ENCODE measurements at regions not wholly inside any gene's neighbourhood (a gene's known extent, or its start where the extent isn't known, plus 50 kb on each side); places are given as distances from the start of the nearest gene placed in this dataset.
"Not testable (repeated sequence)": the region's sequence is repeated elsewhere in the genome, so short reads cannot be mapped to it uniquely, and the experiment has no call there.

- peaks cover 0 to 4% (median 0%) of the 10 kb centered on the region in 5 donors for H3K36me3 ChIP-seq (ENCODE audit: control insufficient read depth in 5 of 5, insufficient read depth in 5 of 5, low read length in 5 of 5)
- no peaks in the 10 kb centered on the region for H3K27me3 ChIP-seq (ENCODE audit: control insufficient read depth in 5 of 5, insufficient read depth in 4 of 5, low read length in 5 of 5)
- H3K27ac ChIP-seq (ENCODE audit: low read depth, low read length) = no peak overlapping the region
- H3K9me3 ChIP-seq (ENCODE audit: control insufficient read depth in 5 of 5, low read length in 5 of 5) = peaks cover 4 to 16% (median 11%) of the 10 kb centered on the region in 5 donors
- no peak overlapping the region for H3K9ac ChIP-seq (ENCODE audit: low read length in 5 of 5)
- H3K4me1 ChIP-seq (ENCODE audit: control insufficient read depth in 5 of 5, insufficient read depth in 5 of 5, low read length in 5 of 5) = no peaks in the 10 kb centered on the region
- H3K4me3 ChIP-seq (ENCODE audit: low read depth in 1 of 5, low read length in 5 of 5) = no peak overlapping the region
Measured at GRCh38 chr4:12912896-12913418, 571.2 kb downstream of the RAB28 start.

- H3K9ac ChIP-seq (ENCODE audit: low read length in 5 of 5) = no peak overlapping the region
- H3K36me3 ChIP-seq (ENCODE audit: control insufficient read depth in 5 of 5, insufficient read depth in 5 of 5, low read length in 5 of 5) = peaks cover 0 to 4% (median 0%) of the 10 kb centered on the region in 5 donors
- peaks cover 4 to 16% (median 11%) of the 10 kb centered on the region in 5 donors for H3K9me3 ChIP-seq (ENCODE audit: control insufficient read depth in 5 of 5, low read length in 5 of 5)
- H3K4me3 ChIP-seq (ENCODE audit: low read depth in 1 of 5, low read length in 5 of 5) = no peak overlapping the region
- H3K4me1 ChIP-seq (ENCODE audit: control insufficient read depth in 5 of 5, insufficient read depth in 5 of 5, low read length in 5 of 5) = no peaks in the 10 kb centered on the region
- H3K27ac ChIP-seq (ENCODE audit: low read depth, low read length) = no peak overlapping the region
- no peaks in the 10 kb centered on the region for H3K27me3 ChIP-seq (ENCODE audit: control insufficient read depth in 5 of 5, insufficient read depth in 4 of 5, low read length in 5 of 5)
Measured at GRCh38 chr4:12911750-12912358, 572.3 kb downstream of the RAB28 start.

- H3K27me3 ChIP-seq (ENCODE audit: control insufficient read depth in 5 of 5, insufficient read depth in 4 of 5, low read length in 5 of 5); H3K27ac ChIP-seq (ENCODE audit: low read depth, low read length); H3K4me3 ChIP-seq (ENCODE audit: low read depth in 1 of 5, low read length in 5 of 5); H3K9ac ChIP-seq (ENCODE audit: low read length in 5 of 5); H3K36me3 ChIP-seq (ENCODE audit: control insufficient read depth in 5 of 5, insufficient read depth in 5 of 5, low read length in 5 of 5); H3K4me1 ChIP-seq (ENCODE audit: control insufficient read depth in 5 of 5, insufficient read depth in 5 of 5, low read length in 5 of 5); H3K9me3 ChIP-seq (ENCODE audit: control insufficient read depth in 5 of 5, low read length in 5 of 5): not testable (repeated sequence)
Measured at GRCh38 chr4:12903640-12904039, 580.5 kb downstream of the RAB28 start.

GRCh38 chr4:12902735-12903134, 581.4 kb downstream of the RAB28 start:
- H3K9ac ChIP-seq (ENCODE audit: low read length in 5 of 5) = no peak overlapping the region
- H3K9me3 ChIP-seq (ENCODE audit: control insufficient read depth in 5 of 5, low read length in 5 of 5) = peaks cover 0 to 2% (median 0%) of the 10 kb centered on the region in 5 donors
- no peaks in the 10 kb centered on the region for H3K4me1 ChIP-seq (ENCODE audit: control insufficient read depth in 5 of 5, insufficient read depth in 5 of 5, low read length in 5 of 5)
- H3K27ac ChIP-seq (ENCODE audit: low read depth, low read length) = no peak overlapping the region
- no peak overlapping the region for H3K4me3 ChIP-seq (ENCODE audit: low read depth in 1 of 5, low read length in 5 of 5)
- no peaks in the 10 kb centered on the region for H3K36me3 ChIP-seq (ENCODE audit: control insufficient read depth in 5 of 5, insufficient read depth in 5 of 5, low read length in 5 of 5)
- H3K27me3 ChIP-seq (ENCODE audit: control insufficient read depth in 5 of 5, insufficient read depth in 4 of 5, low read length in 5 of 5) = no peaks in the 10 kb centered on the region

- Histone ChIP-seq H3K9me3 (ENCODE audit: control insufficient read depth in 5 of 5, low read length in 5 of 5) (peaks cover 0 to 2% (median 0%) of the 10 kb centered on the region in 5 donors), H3K4me3 (ENCODE audit: low read depth in 1 of 5, low read length in 5 of 5) (no peak overlapping the region), H3K4me1 (ENCODE audit: control insufficient read depth in 5 of 5, insufficient read depth in 5 of 5, low read length in 5 of 5) (no peaks in the 10 kb centered on the region), H3K27ac (ENCODE audit: low read depth, low read length) (no peak overlapping the region), H3K27me3 (ENCODE audit: control insufficient read depth in 5 of 5, insufficient read depth in 4 of 5, low read length in 5 of 5) (no peaks in the 10 kb centered on the region), H3K9ac (ENCODE audit: low read length in 5 of 5) (no peak overlapping the region), H3K36me3 (ENCODE audit: control insufficient read depth in 5 of 5, insufficient read depth in 5 of 5, low read length in 5 of 5) (no peaks in the 10 kb centered on the region)
Measured at GRCh38 chr4:12897954-12898353, 586.2 kb downstream of the RAB28 start.

GRCh38 chr4:12894062-12894461, 590.1 kb downstream of the RAB28 start:
- Histone ChIP-seq H3K27me3 (ENCODE audit: control insufficient read depth in 5 of 5, insufficient read depth in 4 of 5, low read length in 5 of 5) (no peaks in the 10 kb centered on the region), H3K4me1 (ENCODE audit: control insufficient read depth in 5 of 5, insufficient read depth in 5 of 5, low read length in 5 of 5) (no peaks in the 10 kb centered on the region), H3K9ac (ENCODE audit: low read length in 5 of 5) (no peak overlapping the region), H3K9me3 (ENCODE audit: control insufficient read depth in 5 of 5, low read length in 5 of 5) (no peaks in the 10 kb centered on the region), H3K4me3 (ENCODE audit: low read depth in 1 of 5, low read length in 5 of 5) (no peak overlapping the region), H3K27ac (ENCODE audit: low read depth, low read length) (no peak overlapping the region), H3K36me3 (ENCODE audit: control insufficient read depth in 5 of 5, insufficient read depth in 5 of 5, low read length in 5 of 5) (no peaks in the 10 kb centered on the region)

- Histone ChIP-seq H3K27ac (ENCODE audit: low read depth, low read length) (no peak overlapping the region), H3K4me3 (ENCODE audit: low read depth in 1 of 5, low read length in 5 of 5) (no peak overlapping the region), H3K36me3 (ENCODE audit: control insufficient read depth in 5 of 5, insufficient read depth in 5 of 5, low read length in 5 of 5) (no peaks in the 10 kb centered on the region), H3K9ac (ENCODE audit: low read length in 5 of 5) (no peak overlapping the region), H3K9me3 (ENCODE audit: control insufficient read depth in 5 of 5, low read length in 5 of 5) (no peaks in the 10 kb centered on the region), H3K4me1 (ENCODE audit: control insufficient read depth in 5 of 5, insufficient read depth in 5 of 5, low read length in 5 of 5) (no peaks in the 10 kb centered on the region), H3K27me3 (ENCODE audit: control insufficient read depth in 5 of 5, insufficient read depth in 4 of 5, low read length in 5 of 5) (no peaks in the 10 kb centered on the region)
Measured at GRCh38 chr4:12889054-12889453, 595.1 kb downstream of the RAB28 start.

- Histone ChIP-seq H3K4me3 (ENCODE audit: low read depth in 1 of 5, low read length in 5 of 5) (no peak overlapping the region), H3K27ac (ENCODE audit: low read depth, low read length) (no peak overlapping the region), H3K36me3 (ENCODE audit: control insufficient read depth in 5 of 5, insufficient read depth in 5 of 5, low read length in 5 of 5) (no peaks in the 10 kb centered on the region), H3K9ac (ENCODE audit: low read length in 5 of 5) (no peak overlapping the region), H3K4me1 (ENCODE audit: control insufficient read depth in 5 of 5, insufficient read depth in 5 of 5, low read length in 5 of 5) (no peaks in the 10 kb centered on the region), H3K27me3 (ENCODE audit: control insufficient read depth in 5 of 5, insufficient read depth in 4 of 5, low read length in 5 of 5) (no peaks in the 10 kb centered on the region), H3K9me3 (ENCODE audit: control insufficient read depth in 5 of 5, low read length in 5 of 5) (no peaks in the 10 kb centered on the region)
Measured at GRCh38 chr4:12884846-12885796, 599.0 kb downstream of the RAB28 start.

GRCh38 chr4:12881945-12882584, 602.1 kb downstream of the RAB28 start:
- H3K36me3 ChIP-seq (ENCODE audit: control insufficient read depth in 5 of 5, insufficient read depth in 5 of 5, low read length in 5 of 5) = no peaks in the 10 kb centered on the region
- no peaks in the 10 kb centered on the region for H3K4me1 ChIP-seq (ENCODE audit: control insufficient read depth in 5 of 5, insufficient read depth in 5 of 5, low read length in 5 of 5)
- H3K27ac ChIP-seq (ENCODE audit: low read depth, low read length) = no peak overlapping the region
- H3K4me3 ChIP-seq (ENCODE audit: low read depth in 1 of 5, low read length in 5 of 5) = no peak overlapping the region
- H3K9me3 ChIP-seq (ENCODE audit: control insufficient read depth in 5 of 5, low read length in 5 of 5) = no peaks in the 10 kb centered on the region
- H3K9ac ChIP-seq (ENCODE audit: low read length in 5 of 5) = no peak overlapping the region
- H3K27me3 ChIP-seq (ENCODE audit: control insufficient read depth in 5 of 5, insufficient read depth in 4 of 5, low read length in 5 of 5) = no peaks in the 10 kb centered on the region

GRCh38 chr4:12880844-12881243, 603.3 kb downstream of the RAB28 start:
- Histone ChIP-seq H3K36me3 (ENCODE audit: control insufficient read depth in 5 of 5, insufficient read depth in 5 of 5, low read length in 5 of 5) (no peaks in the 10 kb centered on the region), H3K9me3 (ENCODE audit: control insufficient read depth in 5 of 5, low read length in 5 of 5) (peaks cover 0 to under 1% (median 0%) of the 10 kb centered on the region in 5 donors), H3K27me3 (ENCODE audit: control insufficient read depth in 5 of 5, insufficient read depth in 4 of 5, low read length in 5 of 5) (no peaks in the 10 kb centered on the region), H3K4me3 (ENCODE audit: low read depth in 1 of 5, low read length in 5 of 5) (no peak overlapping the region), H3K27ac (ENCODE audit: low read depth, low read length) (no peak overlapping the region), H3K4me1 (ENCODE audit: control insufficient read depth in 5 of 5, insufficient read depth in 5 of 5, low read length in 5 of 5) (no peaks in the 10 kb centered on the region), H3K9ac (ENCODE audit: low read length in 5 of 5) (no peak overlapping the region)

Measured in subcutaneous abdominal adipose tissue (tissue), 5 donors.